ENCODE measurements at regions not wholly inside any gene's neighbourhood (a gene's known extent, or its start where the extent isn't known, plus 50 kb on each side); places are given as distances from the start of the nearest gene placed in this dataset.

- no CpG with 5 or more reads among the region's 2 CpGs for WGBS (ENCODE audit: insufficient coverage)
- intact Hi-C loops (cut with micrococcal nuclease) = no loop called here
- Histone ChIP-seq H3K27me3 (ENCODE audit: control insufficient read depth in 2 of 2, insufficient read depth in 2 of 2, low read length in 2 of 2) (no peaks in the 10 kb centered on the region), H3K9ac (ENCODE audit: insufficient read depth, low read length, poor library complexity, severe bottlenecking) (no peak overlapping the region), H3K4me1 (ENCODE audit: control insufficient read depth in 1 of 2, insufficient read depth in 2 of 2, low read length in 2 of 2) (no peaks in the 10 kb centered on the region), H3K36me3 (replicated peaks in 1 of 2; ENCODE audit: control insufficient read depth in 1 of 2, insufficient read depth in 2 of 2, low read length in 2 of 2) (no peaks in the 10 kb centered on the region), H3K79me2 (ENCODE audit: insufficient read depth, low read length) (no peaks in the 10 kb centered on the region), H3K9me3 (replicated peaks in 1 of 2; ENCODE audit: control insufficient read depth in 1 of 2, insufficient read depth in 1 of 2, low read length in 2 of 2) (no peaks in the 10 kb centered on the region), H3K4me2 (replicated peaks; ENCODE audit: extremely low read depth, low read length, poor library complexity, severe bottlenecking) (no peak overlapping the region), H3K27ac (ENCODE audit: low read depth in 1 of 2, low read length in 2 of 2) (no peak overlapping the region), H3K4me3 (replicated peaks in 1 of 3; ENCODE audit: low read depth in 2 of 3, low read length in 3 of 3) (no peak overlapping the region), H2AFZ (ENCODE audit: insufficient read depth, low read depth, low read length, poor library complexity, severe bottlenecking) (no peak overlapping the region), H4K20me1 (ENCODE audit: insufficient read depth, low read length) (no peaks in the 10 kb centered on the region)
- no peaks in the 10 kb centered on the region for H3K27me3 Mint-ChIP-seq (ENCODE audit: low read depth in 3 of 3)
- H3K27ac Mint-ChIP-seq = no peak overlapping the region
- no peak for TF ChIP-seq CTCF (IDR thresholded peaks at IDR 0.05)
- no peaks in the 10 kb centered on the region for H3K9me3 Mint-ChIP-seq
- H3K4me1 Mint-ChIP-seq = no peaks in the 10 kb centered on the region
- no peak overlapping the region for H3K4me3 Mint-ChIP-seq
- no peaks in the 10 kb centered on the region for H3K36me3 Mint-ChIP-seq
- no peak for DNase-seq
These were observed 68.5 kb upstream of the PMFBP1 start for GRCh38 chr16:72240466-72240865.

- WGBS (ENCODE audit: insufficient coverage) = no CpG with 5 or more reads among the region's 2 CpGs
- no peaks in the 10 kb centered on the region for H3K4me1 ChIP-seq (ENCODE audit: control insufficient read depth in 1 of 2, insufficient read depth in 2 of 2, low read length in 2 of 2)
- no peak overlapping the region for H3K4me2 ChIP-seq (replicated peaks; ENCODE audit: extremely low read depth, low read length, poor library complexity, severe bottlenecking)
- TF ChIP-seq CTCF (IDR thresholded peaks at IDR 0.05) = no peak
- Mint-ChIP-seq H3K36me3 (no peaks in the 10 kb centered on the region), H3K9me3 (no peaks in the 10 kb centered on the region), H3K4me3 (no peak overlapping the region), H3K27ac (no peak overlapping the region), H3K27me3 (ENCODE audit: low read depth in 3 of 3) (no peaks in the 10 kb centered on the region), H3K4me1 (no peaks in the 10 kb centered on the region)
- no peaks in the 10 kb centered on the region for H3K36me3 ChIP-seq (replicated peaks in 1 of 2; ENCODE audit: control insufficient read depth in 1 of 2, insufficient read depth in 2 of 2, low read length in 2 of 2)
- no peaks in the 10 kb centered on the region for H3K9me3 ChIP-seq (replicated peaks in 1 of 2; ENCODE audit: control insufficient read depth in 1 of 2, insufficient read depth in 1 of 2, low read length in 2 of 2)
- H3K79me2 ChIP-seq (ENCODE audit: insufficient read depth, low read length) = no peaks in the 10 kb centered on the region
- DNase-seq = no peak
- no peaks in the 10 kb centered on the region for H4K20me1 ChIP-seq (ENCODE audit: insufficient read depth, low read length)
- no peak overlapping the region for H2AFZ ChIP-seq (ENCODE audit: insufficient read depth, low read depth, low read length, poor library complexity, severe bottlenecking)
- H3K27me3 ChIP-seq (ENCODE audit: control insufficient read depth in 2 of 2, insufficient read depth in 2 of 2, low read length in 2 of 2) = no peaks in the 10 kb centered on the region
- H3K4me3 ChIP-seq (replicated peaks in 1 of 3; ENCODE audit: low read depth in 2 of 3, low read length in 3 of 3) = no peak overlapping the region
- H3K27ac ChIP-seq (ENCODE audit: low read depth in 1 of 2, low read length in 2 of 2) = no peak overlapping the region
- intact Hi-C loops (cut with micrococcal nuclease) = loop anchor here (10.0 kb wide), 1 partner anchor 112 kb away; no protein-coding TSS in a partner anchor
- no peak overlapping the region for H3K9ac ChIP-seq (ENCODE audit: insufficient read depth, low read length, poor library complexity, severe bottlenecking)
These were observed 64.9 kb upstream of the PMFBP1 start for GRCh38 chr16:72236866-72237265.
